B cell (primary cell): ENCODE measurements at regions not wholly inside any gene's neighbourhood (a gene's known extent, or its start where the extent isn't known, plus 50 kb on each side); places are given as distances from the start of the nearest gene placed in this dataset.

ENCODE experiments used
- ATAC-seq: fragments of 200-7000 bp; cut with Tn5 transposase; one replicate; pipeline ENCODE4 v1.10.0; 2021; ENCODE audit warnings: low read depth, mild to moderate bottlenecking, moderate number of reproducible peaks, moderate library complexity
- CTCF ChIA-PET: fragments of 350-600 bp; sonication (Branson Sonifier 250); formaldehyde crosslinking; loops from one replicate; lab custom pipeline; 2021; ENCODE audit warnings: antibody characterized with exemption, inconsistent platforms; lab: Charles Lee
- POLR2A ChIA-PET: fragments of 350-600 bp; sonication (Branson Sonifier 250); formaldehyde crosslinking; loops from one replicate; lab custom pipeline; 2021; ENCODE audit warnings: antibody characterized with exemption; lab: Charles Lee
- DNase-seq: peaks from one replicate; pipeline ENCODE4 v3.0.0; 2013
- H2AFZ ChIP-seq: 2 replicates; pipeline ENCODE4 v1.6.1; 2012; ENCODE audit warnings: mild to moderate bottlenecking, low read depth, low read length; ENCODE audit not compliant: insufficient read depth, poor library complexity, severe bottlenecking
- H3K27ac ChIP-seq, 2 donors: 1 replicate in 1 of 2; 2 replicates in 1 of 2; pipeline ENCODE4 v1.5.1; 2012 to 2013; ENCODE audit warnings: low read length in 2 of 2, mild to moderate bottlenecking in 2 of 2, moderate library complexity in 1 of 2
- H3K27me3 ChIP-seq, 4 experiments: fragments of 200-600 bp in 1 of 4; sonication (generic) in 1 of 4; replicated peaks in 1 of 4; 1 replicate in 2 of 4; 2 replicates in 2 of 4; pipeline versions ENCODE4 v1.6.1 to v1.7.0; 2013 to 2016; ENCODE audit warnings: low read length in 3 of 4, mild to moderate bottlenecking in 2 of 4, mixed read lengths in 1 of 4, moderate library complexity in 1 of 4; ENCODE audit not compliant: insufficient read depth in 4 of 4, control insufficient read depth in 3 of 4; ENCODE audit errors: control extremely low read depth in 1 of 4
- H3K36me3 ChIP-seq, 2 experiments: replicated peaks in 1 of 2; 1 replicate in 1 of 2; 2 replicates in 1 of 2; pipeline versions ENCODE4 v1.6.1 to v1.7.1; 2013; ENCODE audit warnings: low read length in 1 of 2; ENCODE audit not compliant: insufficient read depth in 2 of 2, control insufficient read depth in 1 of 2; ENCODE audit errors: control extremely low read depth in 1 of 2, extremely low read depth in 1 of 2
- H3K4me1 ChIP-seq, 2 donors: fragments of 200-600 bp in 1 of 2; sonication (generic) in 1 of 2; 1 replicate in 1 of 2; 2 replicates in 1 of 2; pipeline versions ENCODE4 v1.5.1 to v1.6.1; 2013 to 2017; ENCODE audit warnings: low read length in 2 of 2; ENCODE audit not compliant: control insufficient read depth in 2 of 2, insufficient read depth in 2 of 2
- H3K4me2 ChIP-seq: replicated peaks from 2 replicates; pipeline ENCODE3; 2012; ENCODE audit warnings: mild to moderate bottlenecking, low read depth, low read length; ENCODE audit not compliant: poor library complexity, severe bottlenecking
- H3K4me3 ChIP-seq, 5 experiments: fragments of 200-600 bp in 1 of 5; sonication (generic) in 1 of 5; 1 replicate in 3 of 5; 2 replicates in 2 of 5; pipeline versions ENCODE4 v1.5.1 to v1.7.0; 2011 to 2016; ENCODE audit warnings: low read length in 4 of 5, mild to moderate bottlenecking in 4 of 5, low read depth in 2 of 5, control low read depth in 1 of 5, moderate library complexity in 1 of 5; ENCODE audit not compliant: insufficient read depth in 1 of 5; ENCODE audit errors: control extremely low read depth in 1 of 5, extremely low read depth in 1 of 5
- H3K79me2 ChIP-seq: fragments of 200-600 bp; sonication (generic); one replicate; pipeline ENCODE4 v1.6.0; 2016; ENCODE audit warnings: low read length; ENCODE audit not compliant: control insufficient read depth, insufficient read depth
- H3K9ac ChIP-seq: fragments of 200-600 bp; sonication (generic); 2 replicates; pipeline ENCODE4 v1.6.1; 2017; ENCODE audit warnings: mild to moderate bottlenecking, low read length, moderate library complexity
- H3K9me3 ChIP-seq, 3 donors: one replicate each; pipeline versions ENCODE4 v1.6.1 to v1.7.1; 2013; ENCODE audit warnings: low read length in 2 of 3; ENCODE audit not compliant: control insufficient read depth in 2 of 3, insufficient read depth in 1 of 3; ENCODE audit errors: control extremely low read depth in 1 of 3
- H4K20me1 ChIP-seq: 2 replicates; pipeline ENCODE4 v1.6.0; 2012; ENCODE audit warnings: mild to moderate bottlenecking, low read length; ENCODE audit not compliant: insufficient read depth, control insufficient read depth, poor library complexity, severe bottlenecking
- H3K27ac Mint-ChIP-seq: one replicate; pipeline ENCODE4 v1.8.0; 2021; ENCODE audit warnings: mixed read lengths
- H3K27me3 Mint-ChIP-seq: one replicate; pipeline ENCODE4 v1.8.0; 2021; ENCODE audit warnings: mixed read lengths
- H3K4me1 Mint-ChIP-seq: one replicate; pipeline ENCODE4 v1.8.0; 2021; ENCODE audit warnings: mixed read lengths
- H3K4me3 Mint-ChIP-seq: one replicate; pipeline ENCODE4 v1.8.0; 2021; ENCODE audit warnings: mixed read lengths
- H3K9me3 Mint-ChIP-seq: one replicate; pipeline ENCODE4 v1.8.0; 2022; ENCODE audit warnings: mixed read lengths; ENCODE audit not compliant: insufficient read depth
- EZH2 ChIP-seq: IDR thresholded peaks from 2 replicates; pipeline ENCODE4 v1.6.1; 2012; ENCODE audit warnings: borderline replicate concordance, low read depth, mild to moderate bottlenecking, moderate library complexity, low read length; ENCODE audit not compliant: insufficient read depth, poor library complexity, severe bottlenecking
- WGBS: methylation state at CpG from one replicate; pipeline ENCODE4 v1.1.5; 2013; ENCODE audit warnings: missing lambda C conversion rate; ENCODE audit not compliant: insufficient coverage; 5-methylcytosine and 5-hydroxymethylcytosine counted together
- intact Hi-C: fragments of 100-400 bp; cut with micrococcal nuclease; formaldehyde crosslinking; loops from one replicate; pipeline ENCODE4 v1.10.0; 2022
- TF ChIP-seq, protein P1 (sequence below): fragments of 200-600 bp; IDR thresholded peaks from one replicate; pipeline ENCODE4 v1.8.0; 2022; ENCODE audit warnings: antibody characterized with exemption, mild to moderate bottlenecking

DNA sequence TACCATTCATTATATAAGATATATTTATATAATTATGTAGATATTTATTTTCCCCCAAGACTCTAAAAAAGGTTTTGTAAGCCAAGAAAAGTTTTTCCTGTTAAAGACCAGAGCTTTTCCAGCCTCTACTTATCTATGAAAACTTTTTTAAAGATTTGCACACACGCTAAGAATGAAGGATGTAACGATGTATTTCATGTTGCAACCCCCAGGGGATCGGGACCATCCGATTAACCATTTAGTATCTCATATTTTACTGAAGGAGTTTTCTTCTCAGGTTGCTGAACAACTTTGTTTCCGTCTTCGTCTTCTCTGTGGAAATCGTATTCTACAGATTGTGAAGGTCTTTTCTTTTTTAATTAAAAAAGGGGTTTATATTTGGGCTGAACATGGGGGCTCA lies 70.0 kb upstream of the SASH1 start:
- CTCF ChIA-PET = no interaction called here
- Histone ChIP-seq H3K79me2 (no peaks in the 10 kb centered on the region), H3K9me3 (peaks cover 0 to 4% (median 0%) of the 10 kb centered on the region in 3 donors), H3K27me3 (no peaks in the 10 kb centered on the region), H3K4me3 (no peak overlapping the region), H3K9ac (no peak overlapping the region), H4K20me1 (no peaks in the 10 kb centered on the region), H3K27ac (no peak overlapping the region), H2AFZ (no peak overlapping the region), H3K4me1 (no peaks in the 10 kb centered on the region), H3K36me3 (no peaks in the 10 kb centered on the region), H3K4me2 (no peak overlapping the region)
- ATAC-seq = no peak
- no peaks in the 10 kb centered on the region for H3K4me1 Mint-ChIP-seq
- TF ChIP-seq, protein P1, sequence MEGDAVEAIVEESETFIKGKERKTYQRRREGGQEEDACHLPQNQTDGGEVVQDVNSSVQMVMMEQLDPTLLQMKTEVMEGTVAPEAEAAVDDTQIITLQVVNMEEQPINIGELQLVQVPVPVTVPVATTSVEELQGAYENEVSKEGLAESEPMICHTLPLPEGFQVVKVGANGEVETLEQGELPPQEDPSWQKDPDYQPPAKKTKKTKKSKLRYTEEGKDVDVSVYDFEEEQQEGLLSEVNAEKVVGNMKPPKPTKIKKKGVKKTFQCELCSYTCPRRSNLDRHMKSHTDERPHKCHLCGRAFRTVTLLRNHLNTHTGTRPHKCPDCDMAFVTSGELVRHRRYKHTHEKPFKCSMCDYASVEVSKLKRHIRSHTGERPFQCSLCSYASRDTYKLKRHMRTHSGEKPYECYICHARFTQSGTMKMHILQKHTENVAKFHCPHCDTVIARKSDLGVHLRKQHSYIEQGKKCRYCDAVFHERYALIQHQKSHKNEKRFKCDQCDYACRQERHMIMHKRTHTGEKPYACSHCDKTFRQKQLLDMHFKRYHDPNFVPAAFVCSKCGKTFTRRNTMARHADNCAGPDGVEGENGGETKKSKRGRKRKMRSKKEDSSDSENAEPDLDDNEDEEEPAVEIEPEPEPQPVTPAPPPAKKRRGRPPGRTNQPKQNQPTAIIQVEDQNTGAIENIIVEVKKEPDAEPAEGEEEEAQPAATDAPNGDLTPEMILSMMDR = no peak
- TF ChIP-seq EZH2 = no peak
- no peak for DNase-seq
- no peaks in the 10 kb centered on the region for H3K9me3 Mint-ChIP-seq
- peaks cover 7% of the 10 kb centered on the region for H3K27me3 Mint-ChIP-seq
- H3K27ac Mint-ChIP-seq = no peak overlapping the region
- 76% methylated on average over 3 of the region's 7 CpGs for WGBS
- H3K4me3 Mint-ChIP-seq = no peak overlapping the region
- intact Hi-C loops = no loop called here
- POLR2A ChIA-PET = no interaction called here

DNA sequence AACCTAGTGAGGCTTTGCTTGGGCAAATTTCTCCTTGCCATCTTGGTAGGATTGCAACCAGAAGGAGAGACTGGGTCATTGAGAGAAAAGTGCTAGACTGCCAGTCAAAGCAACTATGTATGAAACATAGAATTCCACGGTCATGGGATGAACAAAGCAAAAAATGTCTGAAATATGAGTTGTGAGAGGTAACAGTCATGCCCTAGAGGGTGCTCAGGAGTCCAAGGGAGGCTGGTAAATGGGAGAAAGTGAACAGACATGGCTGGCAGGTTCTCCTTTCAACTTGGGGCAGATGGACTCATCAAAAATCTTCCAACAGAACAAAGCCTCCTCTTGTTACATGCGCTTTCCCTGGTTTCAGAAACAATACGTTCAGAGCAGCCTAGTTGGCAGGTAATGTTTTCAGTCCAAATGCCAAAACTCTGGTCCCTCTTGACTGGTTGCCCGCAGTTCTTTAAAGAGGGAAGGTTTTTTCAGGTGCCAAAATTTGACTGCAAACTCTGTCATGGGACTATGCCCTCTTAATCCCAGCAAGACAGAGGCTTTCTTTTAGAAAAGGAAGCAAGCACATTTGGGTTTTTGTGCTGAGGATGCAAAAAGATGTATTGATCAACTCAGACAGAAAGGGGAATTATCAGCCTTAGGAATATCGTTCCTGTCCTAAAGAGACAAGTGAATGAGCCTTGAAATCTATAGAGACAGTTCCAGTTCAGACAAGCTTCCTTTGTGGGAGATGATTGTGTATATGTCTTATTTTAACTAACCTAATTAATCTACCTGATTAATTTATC lies 68.5 kb upstream of the SASH1 start:
- Mint-ChIP-seq H3K27me3 (peaks cover 7% of the 10 kb centered on the region), H3K4me3 (no peak overlapping the region), H3K4me1 (no peaks in the 10 kb centered on the region), H3K27ac (no peak overlapping the region), H3K9me3 (no peaks in the 10 kb centered on the region)
- ATAC-seq = no peak
- ChIA-PET POLR2A (no interaction called here), CTCF (no interaction called here)
- Histone ChIP-seq H3K4me2 (no peak overlapping the region), H3K36me3 (no peaks in the 10 kb centered on the region), H3K9ac (no peak overlapping the region), H3K4me3 (no peak overlapping the region), H2AFZ (no peak overlapping the region), H3K79me2 (no peaks in the 10 kb centered on the region), H3K9me3 (peaks cover 0 to 4% (median 0%) of the 10 kb centered on the region in 3 donors), H3K27me3 (no peaks in the 10 kb centered on the region), H3K4me1 (no peaks in the 10 kb centered on the region), H4K20me1 (no peaks in the 10 kb centered on the region), H3K27ac (no peak overlapping the region)
- TF ChIP-seq EZH2 = no peak
- TF ChIP-seq, protein P1 = no peak
- 50% methylated on average over 1 of the region's 5 CpGs for WGBS
- intact Hi-C loops = no loop called here
- no peak for DNase-seq
